Fibroblast of villous mesenchyme (primary cell): ENCODE measurements at regions not wholly inside any gene's neighbourhood (a gene's known extent, or its start where the extent isn't known, plus 50 kb on each side); places are given as distances from the start of the nearest gene placed in this dataset.

Source experiments
- DNase-seq: peaks from one replicate; pipeline ENCODE4 v3.0.0-alpha.2; 2010; ENCODE audit warnings: low read depth
- H3K4me3 ChIP-seq: 2 replicates; pipeline ENCODE4 v1.5.1; 2011; ENCODE audit warnings: low read depth, mild to moderate bottlenecking, low read length
- TF ChIP-seq, protein P1 (sequence below): IDR thresholded peaks from 2 replicates; pipeline ENCODE4 v1.5.1; 2012; ENCODE audit warnings: low read depth, mild to moderate bottlenecking, low read length; ENCODE audit not compliant: insufficient read depth

DNA sequence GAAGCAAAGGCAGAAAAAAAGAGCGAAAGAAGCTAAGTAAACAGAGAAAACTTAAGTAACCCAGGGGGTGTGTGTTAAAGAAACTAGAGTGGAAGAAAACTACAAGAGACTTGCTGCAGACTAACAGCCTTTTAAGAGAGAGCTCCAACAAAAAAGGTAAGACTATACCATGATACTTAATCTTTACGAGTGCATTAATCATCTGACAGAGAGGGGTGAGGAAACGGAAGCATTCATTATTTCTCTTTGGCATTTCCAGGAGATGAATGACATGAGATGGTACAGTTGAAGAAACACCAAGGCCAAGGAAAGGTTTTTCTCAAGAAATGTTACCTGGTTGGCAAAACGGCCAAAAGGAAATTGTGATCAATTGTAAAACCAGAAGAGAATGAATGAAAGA lies 906.8 kb downstream of the QKI start:
- H3K4me3 ChIP-seq: no peak overlapping the region
- TF ChIP-seq, protein P1, sequence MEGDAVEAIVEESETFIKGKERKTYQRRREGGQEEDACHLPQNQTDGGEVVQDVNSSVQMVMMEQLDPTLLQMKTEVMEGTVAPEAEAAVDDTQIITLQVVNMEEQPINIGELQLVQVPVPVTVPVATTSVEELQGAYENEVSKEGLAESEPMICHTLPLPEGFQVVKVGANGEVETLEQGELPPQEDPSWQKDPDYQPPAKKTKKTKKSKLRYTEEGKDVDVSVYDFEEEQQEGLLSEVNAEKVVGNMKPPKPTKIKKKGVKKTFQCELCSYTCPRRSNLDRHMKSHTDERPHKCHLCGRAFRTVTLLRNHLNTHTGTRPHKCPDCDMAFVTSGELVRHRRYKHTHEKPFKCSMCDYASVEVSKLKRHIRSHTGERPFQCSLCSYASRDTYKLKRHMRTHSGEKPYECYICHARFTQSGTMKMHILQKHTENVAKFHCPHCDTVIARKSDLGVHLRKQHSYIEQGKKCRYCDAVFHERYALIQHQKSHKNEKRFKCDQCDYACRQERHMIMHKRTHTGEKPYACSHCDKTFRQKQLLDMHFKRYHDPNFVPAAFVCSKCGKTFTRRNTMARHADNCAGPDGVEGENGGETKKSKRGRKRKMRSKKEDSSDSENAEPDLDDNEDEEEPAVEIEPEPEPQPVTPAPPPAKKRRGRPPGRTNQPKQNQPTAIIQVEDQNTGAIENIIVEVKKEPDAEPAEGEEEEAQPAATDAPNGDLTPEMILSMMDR: no peak
- DNase-seq: no peak

DNA sequence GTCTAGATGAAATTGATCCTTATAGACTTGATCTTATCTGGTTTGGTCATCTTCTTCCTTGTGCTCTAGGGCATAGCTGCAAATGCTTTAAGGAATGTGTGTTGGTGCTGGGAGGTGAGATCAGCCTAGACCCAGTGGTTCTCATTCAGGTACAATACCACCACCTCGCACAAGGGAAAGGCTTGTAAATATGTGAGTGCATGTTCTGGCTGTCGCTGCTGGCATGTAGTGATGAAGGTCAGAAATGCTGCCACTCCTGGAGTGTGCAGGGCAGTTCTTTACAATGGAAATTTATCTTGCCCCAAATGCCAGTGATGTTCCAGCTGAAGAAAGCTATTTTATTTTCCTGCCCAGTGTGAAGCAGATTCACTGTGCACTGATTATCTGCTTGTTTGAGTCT lies 900.9 kb downstream of the QKI start:
- no peak for DNase-seq
- TF ChIP-seq, protein P1: no peak
- H3K4me3 ChIP-seq: no peak overlapping the region

DNA sequence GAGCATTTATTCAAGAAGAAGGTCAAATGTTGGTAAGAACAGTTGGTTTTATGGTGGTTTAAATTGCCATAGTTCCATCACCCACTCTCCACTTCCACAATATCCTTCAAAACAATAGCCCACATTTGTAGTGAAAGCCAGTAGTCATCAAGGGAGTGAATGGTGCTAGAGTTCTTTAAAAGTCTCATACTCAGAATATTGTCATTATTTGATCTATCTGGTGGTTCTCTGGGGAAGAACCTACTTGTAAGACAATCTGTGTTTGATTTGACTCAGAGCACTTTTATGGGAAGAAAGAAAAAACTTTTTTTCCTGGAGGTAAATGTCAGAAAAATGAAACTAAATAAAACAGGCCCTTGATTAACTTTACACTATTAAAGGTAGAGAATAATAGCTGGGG lies 893.8 kb downstream of the QKI start:
- TF ChIP-seq, protein P1: no peak
- no peak overlapping the region for H3K4me3 ChIP-seq
- DNase-seq: no peak

DNA sequence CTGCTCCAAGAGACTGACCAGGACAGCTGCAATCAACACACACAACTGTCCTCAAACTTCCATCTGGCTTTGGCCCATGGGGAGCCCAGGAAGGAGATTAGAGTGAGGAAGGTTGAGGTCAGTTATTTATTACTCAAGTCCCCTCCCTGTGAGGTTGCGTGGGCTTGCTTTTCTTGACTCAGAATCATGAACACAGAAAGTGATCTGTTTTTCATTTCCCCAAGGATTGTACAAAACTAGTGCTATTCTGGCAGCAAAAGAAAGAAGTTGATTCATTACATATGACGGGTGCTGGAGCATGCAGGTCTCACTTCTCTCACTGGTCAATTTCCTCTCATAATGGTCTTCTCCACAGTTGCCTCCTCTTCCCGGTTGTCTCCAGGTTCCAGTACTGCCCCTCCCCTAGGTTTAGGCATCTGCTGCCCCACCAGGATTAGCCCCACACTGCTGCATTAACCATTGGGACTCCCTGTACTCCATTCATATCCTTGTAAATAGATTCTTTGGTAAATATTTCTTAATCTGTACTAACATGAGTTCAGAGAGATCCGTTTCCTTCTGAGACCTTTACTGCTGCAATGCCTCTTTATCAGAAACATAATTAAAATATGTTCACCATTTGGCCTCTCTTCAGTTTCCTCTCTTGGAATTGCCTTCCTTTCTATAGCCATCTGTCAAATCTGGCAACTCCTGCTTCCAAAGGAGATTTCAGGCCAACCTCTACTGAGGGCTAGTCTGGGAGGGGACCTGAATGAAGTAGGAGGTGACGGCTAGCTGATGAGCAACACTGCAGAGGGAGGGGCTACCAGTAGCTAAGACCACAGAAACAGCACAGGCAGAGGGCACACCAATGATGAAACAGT lies 888.8 kb downstream of the QKI start:
- peak; percentile 51 for DNase-seq
- no peak overlapping the region for H3K4me3 ChIP-seq
- TF ChIP-seq, protein P1: no peak

DNA sequence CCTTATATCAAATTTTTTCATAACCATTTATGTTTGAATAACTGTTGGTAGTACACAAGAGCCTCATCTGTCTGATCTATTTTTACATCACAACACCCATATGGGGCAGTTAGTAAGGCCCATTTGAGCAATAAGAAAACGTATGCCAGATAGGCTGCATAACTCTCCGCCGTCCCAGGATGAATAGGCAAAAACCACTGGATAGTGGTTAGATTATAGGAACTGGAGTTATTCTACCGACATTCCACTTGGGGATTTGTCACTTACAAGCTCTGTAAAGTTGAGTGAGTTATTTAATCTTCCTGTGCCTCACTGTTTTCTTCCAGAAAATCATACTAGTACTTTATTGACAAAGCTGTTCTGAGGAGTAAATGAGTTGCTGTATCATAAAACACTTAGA lies 881.9 kb downstream of the QKI start:
- TF ChIP-seq, protein P1: no peak
- no peak overlapping the region for H3K4me3 ChIP-seq
- DNase-seq: no peak

DNA sequence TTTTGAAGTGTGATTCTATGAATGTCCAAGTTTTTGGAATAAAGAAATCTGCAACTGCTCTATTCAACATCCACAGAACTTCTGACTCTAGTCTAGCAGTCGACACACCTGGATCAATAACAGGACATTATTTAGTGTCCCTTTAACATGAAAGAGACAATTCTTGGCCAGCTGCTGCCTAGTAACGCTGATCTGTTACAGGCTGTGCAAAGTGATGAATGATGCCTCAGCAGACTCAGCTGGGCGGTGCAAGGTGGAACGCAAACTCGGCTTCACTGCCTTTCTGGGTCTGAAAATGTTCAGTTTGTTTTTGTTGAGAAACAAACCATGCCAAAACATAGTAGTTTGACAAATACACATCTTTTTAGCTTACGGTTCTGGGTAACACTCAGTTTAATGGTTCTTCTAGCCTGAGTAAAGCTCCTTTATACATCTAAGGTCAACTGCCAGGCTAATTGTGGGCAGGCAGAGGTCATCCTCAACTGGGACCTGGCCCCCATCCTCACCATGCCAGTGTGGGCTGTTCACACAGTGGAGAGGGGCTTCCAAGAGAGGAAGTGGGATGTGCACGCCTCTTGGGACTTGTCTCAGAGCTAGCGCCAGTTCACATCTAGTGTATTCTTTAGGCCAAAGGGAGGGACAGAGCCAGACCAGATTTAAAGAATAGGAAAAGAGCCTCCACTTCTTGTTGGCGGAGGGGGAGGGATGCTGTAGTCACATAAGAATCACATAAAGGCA lies 879.7 kb downstream of the QKI start:
- TF ChIP-seq, protein P1: no peak
- no peak overlapping the region for H3K4me3 ChIP-seq
- DNase-seq: no peak
